GM23248 (cell line): ENCODE measurements at regions not wholly inside any gene's neighbourhood (a gene's known extent, or its start where the extent isn't known, plus 50 kb on each side); places are given as distances from the start of the nearest gene placed in this dataset.

Experiments
- DNase-seq: peaks from one replicate; pipeline ENCODE4 v3.0.0-alpha.2; 2015
- H2AFZ ChIP-seq: fragments of 200-600 bp; sonication (generic); 2 replicates; pipeline ENCODE4 v1.6.1; 2016; ENCODE audit warnings: antibody characterized with exemption
- H3F3A ChIP-seq: fragments of 200-600 bp; sonication (generic); 2 replicates; pipeline ENCODE4 v1.6.1; 2016; ENCODE audit warnings: mild to moderate bottlenecking, antibody characterized with exemption, mixed run types; ENCODE audit not compliant: insufficient read depth
- H3K27ac ChIP-seq: fragments of 200-600 bp; sonication (generic); 2 replicates; pipeline ENCODE4 v1.5.1; 2016; ENCODE audit warnings: mild to moderate bottlenecking
- H3K27me3 ChIP-seq: fragments of 200-600 bp; sonication (generic); replicated peaks from 2 replicates; pipeline ENCODE4 v1.6.1; 2016; ENCODE audit warnings: mild to moderate bottlenecking; ENCODE audit not compliant: insufficient read depth
- H3K36me3 ChIP-seq: fragments of 200-600 bp; sonication (generic); 2 replicates; pipeline ENCODE4 v1.6.1; 2016; ENCODE audit warnings: low read depth, mild to moderate bottlenecking
- H3K4me1 ChIP-seq: fragments of 200-600 bp; sonication (generic); 2 replicates; pipeline ENCODE4 v1.6.1; 2016; ENCODE audit warnings: mild to moderate bottlenecking; ENCODE audit not compliant: insufficient read depth
- H3K4me2 ChIP-seq: fragments of 200-600 bp; sonication (generic); one replicate; pipeline ENCODE4 v1.6.1; 2016; ENCODE audit warnings: mild to moderate bottlenecking; ENCODE audit not compliant: unreplicated experiment
- H3K4me3 ChIP-seq: fragments of 200-600 bp; sonication (generic); 2 replicates; pipeline ENCODE4 v1.5.1; 2016; ENCODE audit warnings: mild to moderate bottlenecking
- H3K79me2 ChIP-seq: fragments of 200-600 bp; sonication (generic); 2 replicates; pipeline ENCODE4 v1.6.1; 2016; ENCODE audit warnings: mild to moderate bottlenecking; ENCODE audit not compliant: insufficient read depth
- H3K9ac ChIP-seq: fragments of 200-600 bp; sonication (generic); 2 replicates; pipeline ENCODE4 v1.6.1; 2016; ENCODE audit warnings: mild to moderate bottlenecking
- H3K9me2 ChIP-seq: fragments of 200-600 bp; sonication (generic); 2 replicates; pipeline ENCODE4 v1.6.1; 2016; ENCODE audit warnings: mixed run types, mild to moderate bottlenecking, moderate library complexity; ENCODE audit not compliant: insufficient read depth
- H3K9me3 ChIP-seq: fragments of 200-600 bp; sonication (generic); one replicate; pipeline ENCODE4 v1.6.1; 2017; ENCODE audit warnings: low read depth
- H4K20me1 ChIP-seq: fragments of 200-600 bp; sonication (generic); 2 replicates; pipeline ENCODE4 v1.6.0; 2016; ENCODE audit not compliant: insufficient read depth
- EZH2 ChIP-seq: fragments of 200-600 bp; sonication (generic); IDR thresholded peaks from 2 replicates; pipeline ENCODE4 v1.6.1; 2018; ENCODE audit warnings: antibody characterized with exemption, mild to moderate bottlenecking; ENCODE audit not compliant: insufficient read depth, poor library complexity, severe bottlenecking
- EZH2phosphoT487 ChIP-seq: fragments of 200-600 bp; sonication (generic); IDR thresholded peaks from 2 replicates; pipeline ENCODE4 v1.6.1; 2018; ENCODE audit warnings: antibody characterized with exemption, moderate library complexity, mild to moderate bottlenecking, low read depth; ENCODE audit not compliant: insufficient read depth
- WGBS, 2 experiments: methylation state at CpG; one replicate each; pipeline ENCODE4 v1.1.6; 2015 to 2017; ENCODE audit warnings: low lambda C conversion rate in 2 of 2, low coverage in 1 of 2; ENCODE audit errors: missing lambda C conversion rate in 2 of 2; 5-methylcytosine and 5-hydroxymethylcytosine counted together
- in situ Hi-C: fragments of 300-500 bp; cut with MboI; formaldehyde crosslinking; loops from 2 replicates; pipeline ENCODE4 v1.15.0; 2020

- Histone ChIP-seq H3K79me2 (no peaks in the 10 kb centered on the region), H3K4me2 (no peak overlapping the region), H3K36me3 (no peaks in the 10 kb centered on the region), H3F3A (no peaks in the 10 kb centered on the region), H3K4me3 (no peak overlapping the region), H3K9ac (no peak overlapping the region), H3K9me2 (no peaks in the 10 kb centered on the region), H2AFZ (no peak overlapping the region), H3K27ac (no peak overlapping the region), H3K9me3 (no peaks in the 10 kb centered on the region), H3K4me1 (peaks cover 8% of the 10 kb centered on the region; the same call in 1 of the 2 replicates), H3K27me3 (no peaks in the 10 kb centered on the region; the same call in 1 of the 2 replicates), H4K20me1 (no peaks in the 10 kb centered on the region)
- WGBS, 2 experiments: 51 to 55% methylated on average over 12 to 14 of the region's 14 CpGs
- in situ Hi-C loops: no loop called here
- TF ChIP-seq EZH2phosphoT487 (no peak), EZH2 (no peak)
- peak; percentile 20 for DNase-seq
These were observed 147.0 kb upstream of the FAM20C start for GRCh38 chr7:45106-46090.

- H3K27ac ChIP-seq: no peak overlapping the region
- no peaks in the 10 kb centered on the region for H3F3A ChIP-seq
- H3K4me1 ChIP-seq: peaks cover 8% of the 10 kb centered on the region; the same call in 1 of the 2 replicates
- WGBS, 2 experiments: 37% methylated on average over 11 of the region's 11 CpGs
- H3K27me3 ChIP-seq: peaks cover 8% of the 10 kb centered on the region
- no peaks in the 10 kb centered on the region for H3K9me3 ChIP-seq
- DNase-seq: no peak
- in situ Hi-C loops: no loop called here
- no peak overlapping the region for H2AFZ ChIP-seq
- no peaks in the 10 kb centered on the region for H3K79me2 ChIP-seq
- H3K36me3 ChIP-seq: no peaks in the 10 kb centered on the region
- TF ChIP-seq EZH2 (no peak), EZH2phosphoT487 (no peak)
- no peak overlapping the region for H3K9ac ChIP-seq
- no peak overlapping the region for H3K4me3 ChIP-seq
- no peaks in the 10 kb centered on the region for H4K20me1 ChIP-seq
- no peak overlapping the region for H3K4me2 ChIP-seq
- H3K9me2 ChIP-seq: no peaks in the 10 kb centered on the region
These were observed 146.1 kb upstream of the FAM20C start for GRCh38 chr7:46123-46829.

- DNase-seq: no peak
- Histone ChIP-seq H3K27ac (no peak overlapping the region), H3K9me3 (no peaks in the 10 kb centered on the region), H3K4me2 (no peak overlapping the region), H3K79me2 (no peaks in the 10 kb centered on the region), H3F3A (no peaks in the 10 kb centered on the region), H3K27me3 (peaks cover 8% of the 10 kb centered on the region), H3K9ac (no peak overlapping the region), H2AFZ (no peak overlapping the region), H3K4me3 (no peak overlapping the region), H4K20me1 (no peaks in the 10 kb centered on the region), H3K36me3 (no peaks in the 10 kb centered on the region), H3K9me2 (no peaks in the 10 kb centered on the region), H3K4me1 (peaks cover 7% of the 10 kb centered on the region; the same call in 1 of the 2 replicates)
- no peak for TF ChIP-seq EZH2phosphoT487
- in situ Hi-C loops: no loop called here
- 74 to 84% methylated on average over 5 of the region's 5 CpGs for WGBS, 2 experiments
These were observed 145.6 kb upstream of the FAM20C start for GRCh38 chr7:46830-47140.

- no peak overlapping the region for H3K4me2 ChIP-seq
- H3K9me3 ChIP-seq: no peaks in the 10 kb centered on the region
- no peaks in the 10 kb centered on the region for H3K36me3 ChIP-seq
- no peaks in the 10 kb centered on the region for H3K79me2 ChIP-seq
- 75 to 79% methylated on average over 11 of the region's 11 CpGs for WGBS, 2 experiments
- no peak overlapping the region for H3K9ac ChIP-seq
- no peak for DNase-seq
- H3K27me3 ChIP-seq: peaks cover 11% of the 10 kb centered on the region; the same call in 1 of the 2 replicates
- no peaks in the 10 kb centered on the region for H3K4me1 ChIP-seq
- H2AFZ ChIP-seq: no peak overlapping the region
- no peak overlapping the region for H3K4me3 ChIP-seq
- H3K9me2 ChIP-seq: no peaks in the 10 kb centered on the region
- in situ Hi-C loops: no loop called here
- no peaks in the 10 kb centered on the region for H3F3A ChIP-seq
- H3K27ac ChIP-seq: no peak overlapping the region
- no peaks in the 10 kb centered on the region for H4K20me1 ChIP-seq
- TF ChIP-seq EZH2: no peak
- TF ChIP-seq EZH2phosphoT487: no peak
These were observed 140.8 kb upstream of the FAM20C start for GRCh38 chr7:51456-52068.
